ENCODE measurements at regions not wholly inside any gene's neighbourhood (a gene's known extent, or its start where the extent isn't known, plus 50 kb on each side); places are given as distances from the start of the nearest gene placed in this dataset.
"Not testable (repeated sequence)": the region's sequence is repeated elsewhere in the genome, so short reads cannot be mapped to it uniquely, and the experiment has no call there.

- no peak for DNase-seq (ENCODE audit: extremely low read depth in 1 of 11, low read depth in 9 of 11, low spot score in 4 of 11)
These were observed 109.3 kb upstream of the KMT2C start for GRCh38 chr7:152544971-152545619.

DNA sequence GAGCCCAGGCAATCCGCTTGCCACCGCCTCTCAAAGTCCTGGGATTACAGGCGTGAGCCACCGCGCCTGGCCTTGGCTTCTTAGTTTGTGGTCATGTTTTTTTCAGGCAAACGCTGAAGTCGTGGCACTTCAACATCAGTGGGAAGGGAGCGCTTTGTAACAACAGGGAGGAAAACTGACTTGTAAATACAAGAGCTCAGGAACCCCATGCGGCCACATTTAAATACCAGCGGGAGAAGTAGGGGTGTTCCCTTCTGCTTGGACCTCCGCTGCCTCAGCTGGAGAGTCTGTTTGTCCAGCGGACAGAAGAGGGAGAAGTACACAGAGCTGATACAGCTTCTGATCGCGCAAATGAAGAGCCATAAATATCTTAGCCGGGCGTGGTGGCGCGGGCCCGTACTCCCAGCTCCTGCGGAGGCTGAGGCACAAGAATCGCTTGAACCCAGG is 108.7 kb upstream of the KMT2C start:
- DNase-seq (ENCODE audit: extremely low read depth in 1 of 11, low read depth in 9 of 11, low spot score in 4 of 11): no peak

DNA sequence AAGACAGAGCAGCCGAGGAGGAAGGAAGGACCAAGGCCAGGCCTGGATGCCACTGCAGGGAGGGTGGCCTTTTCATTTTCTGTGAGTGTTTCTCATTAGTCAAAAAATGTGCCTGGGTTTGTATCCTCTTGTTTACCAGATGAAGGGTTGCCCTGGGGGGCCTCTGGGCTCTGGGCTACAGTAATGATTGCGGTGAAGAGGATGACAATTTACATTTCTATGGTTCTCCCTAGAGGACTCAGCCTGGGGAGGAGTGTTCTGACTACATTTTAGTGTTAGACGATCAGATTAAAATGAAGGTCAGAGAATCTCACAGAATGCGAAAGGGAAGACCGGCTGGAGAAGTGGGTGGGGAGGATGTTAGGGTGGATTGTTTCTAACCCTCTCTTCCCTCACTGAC is 108.0 kb upstream of the KMT2C start:
- DNase-seq (ENCODE audit: extremely low read depth in 1 of 11, low read depth in 9 of 11, low spot score in 4 of 11): no peak

- no peak for DNase-seq (ENCODE audit: extremely low read depth in 1 of 11, low read depth in 9 of 11, low spot score in 4 of 11)
These were observed 106.1 kb upstream of the KMT2C start for GRCh38 chr7:152541892-152542291.

DNA sequence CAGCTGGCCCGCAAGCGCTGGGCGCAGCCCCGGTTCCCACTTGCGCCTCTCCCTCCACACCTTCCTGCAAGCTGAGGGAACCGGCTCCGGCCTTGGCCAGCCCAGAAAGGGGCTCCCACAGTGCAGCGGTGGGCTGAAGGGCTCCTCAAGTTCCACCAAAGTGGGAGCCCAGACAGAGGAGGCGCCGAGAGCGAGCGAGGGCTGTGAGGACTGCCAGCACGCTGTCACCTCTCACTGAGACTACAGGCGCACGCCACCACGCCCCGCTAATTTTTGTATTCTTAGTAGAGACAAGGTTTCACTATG is 103.3 kb upstream of the KMT2C start:
- DNase-seq (ENCODE audit: extremely low read depth in 1 of 11, low read depth in 9 of 11, low spot score in 4 of 11): not testable (repeated sequence)

DNA sequence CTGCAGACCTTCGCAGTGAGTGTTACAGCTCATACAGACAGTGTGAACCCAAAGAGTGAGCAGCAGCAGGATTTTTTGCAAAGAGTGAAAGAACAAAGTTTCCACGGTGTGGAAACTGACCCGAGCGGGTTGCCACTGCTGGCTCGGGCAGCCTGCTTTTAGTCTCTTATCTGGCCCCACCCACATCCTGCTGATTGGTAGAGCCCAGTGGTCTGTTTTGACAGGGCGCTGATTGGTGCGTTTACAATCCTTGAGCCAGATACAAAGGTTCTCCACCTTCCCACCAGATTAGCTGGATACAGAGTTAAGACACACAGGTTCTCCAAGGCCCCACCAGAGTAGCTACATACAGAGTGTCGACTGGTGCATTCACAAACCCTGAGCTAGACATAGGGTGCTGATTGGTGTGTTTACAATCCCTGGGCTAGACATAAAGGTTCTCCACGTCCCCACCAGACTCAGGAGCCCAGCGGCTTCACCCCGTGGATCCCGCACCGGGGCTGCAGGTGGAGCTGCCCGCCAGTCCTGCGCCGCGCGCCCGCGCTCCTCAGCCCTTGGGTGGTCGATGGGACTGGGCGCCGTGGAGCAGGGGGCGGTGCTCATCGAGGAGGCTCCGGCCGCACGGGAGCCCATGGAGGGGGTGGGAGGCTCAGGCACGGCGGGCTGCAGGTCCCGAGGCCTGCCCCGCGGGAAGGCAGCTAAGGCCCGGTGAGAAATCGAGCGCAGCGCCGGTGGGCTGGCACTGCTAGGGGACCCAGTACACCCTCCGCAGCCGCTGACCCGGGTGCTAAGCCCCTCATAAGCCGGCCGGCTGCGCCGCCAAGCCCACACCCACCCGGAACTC is 102.8 kb upstream of the KMT2C start:
- not testable (repeated sequence) for DNase-seq (ENCODE audit: extremely low read depth in 1 of 11, low read depth in 9 of 11, low spot score in 4 of 11)

DNA sequence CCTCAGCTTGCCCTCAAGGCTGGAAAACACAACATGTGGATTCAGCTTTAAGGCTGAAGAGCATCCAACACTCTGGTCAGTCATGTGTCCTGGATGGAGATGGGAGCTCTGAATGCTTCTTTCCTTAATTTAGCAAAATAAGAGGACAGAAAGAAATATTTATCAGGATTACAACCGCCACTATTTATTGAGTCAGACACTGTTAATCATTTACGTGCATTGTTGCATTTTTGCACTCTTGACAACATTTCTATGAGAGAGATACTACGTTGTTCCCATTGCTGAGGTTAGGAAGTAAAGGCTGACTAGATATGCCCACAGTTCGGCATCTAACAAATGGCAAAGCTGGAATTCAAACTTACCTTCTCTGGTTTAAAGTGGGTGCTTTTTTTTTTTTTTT is 101.8 kb upstream of the KMT2C start:
- no peak for DNase-seq (ENCODE audit: extremely low read depth in 1 of 11, low read depth in 9 of 11, low spot score in 4 of 11)

DNA sequence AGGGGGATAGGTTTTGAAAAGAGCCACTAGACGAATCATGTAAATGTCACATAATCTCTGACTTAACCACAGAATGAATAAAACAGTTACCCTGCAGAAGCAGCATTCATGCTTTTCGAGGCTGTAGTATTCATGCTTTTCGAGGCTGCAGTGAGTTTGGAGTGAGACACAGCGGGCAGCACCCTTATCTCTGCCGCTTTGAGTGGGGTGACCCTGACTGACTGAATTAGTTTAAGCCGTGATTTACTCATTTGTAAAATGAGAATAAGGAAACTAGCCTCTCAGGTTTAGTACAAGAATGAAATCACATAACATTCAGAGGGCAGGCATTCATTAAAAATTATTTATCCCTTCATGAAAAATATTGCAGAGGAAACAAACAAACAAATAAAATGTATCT is 92.8 kb upstream of the KMT2C start:
- DNase-seq (ENCODE audit: extremely low read depth in 1 of 11, low read depth in 9 of 11, low spot score in 4 of 11): no peak

DNA sequence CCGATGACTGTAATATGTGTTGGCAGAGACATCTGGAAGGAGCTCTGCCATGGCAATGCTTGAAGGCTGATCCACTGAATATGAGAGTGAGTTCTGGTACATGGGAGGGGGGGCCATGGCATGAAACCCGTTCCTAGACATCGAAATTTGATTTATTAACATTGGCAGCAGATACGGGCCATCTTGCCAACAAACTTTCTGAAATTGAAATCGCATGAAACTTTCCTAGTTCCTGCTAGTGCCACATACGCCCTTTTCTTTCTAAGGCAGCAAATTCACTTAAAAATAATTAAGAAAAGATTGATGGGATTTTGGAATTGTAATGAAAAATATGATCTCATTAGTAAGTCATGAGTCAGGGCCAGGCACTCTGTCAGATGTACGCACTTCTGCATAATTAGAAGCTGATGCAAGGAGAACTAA is 91.8 kb upstream of the KMT2C start:
- DNase-seq (ENCODE audit: extremely low read depth in 1 of 11, low read depth in 9 of 11, low spot score in 4 of 11): no peak

GRCh38 chr7:152523916-152524315 is 88.1 kb upstream of the KMT2C start:
- no peak for DNase-seq (ENCODE audit: extremely low read depth in 1 of 11, low read depth in 9 of 11, low spot score in 4 of 11)

DNA sequence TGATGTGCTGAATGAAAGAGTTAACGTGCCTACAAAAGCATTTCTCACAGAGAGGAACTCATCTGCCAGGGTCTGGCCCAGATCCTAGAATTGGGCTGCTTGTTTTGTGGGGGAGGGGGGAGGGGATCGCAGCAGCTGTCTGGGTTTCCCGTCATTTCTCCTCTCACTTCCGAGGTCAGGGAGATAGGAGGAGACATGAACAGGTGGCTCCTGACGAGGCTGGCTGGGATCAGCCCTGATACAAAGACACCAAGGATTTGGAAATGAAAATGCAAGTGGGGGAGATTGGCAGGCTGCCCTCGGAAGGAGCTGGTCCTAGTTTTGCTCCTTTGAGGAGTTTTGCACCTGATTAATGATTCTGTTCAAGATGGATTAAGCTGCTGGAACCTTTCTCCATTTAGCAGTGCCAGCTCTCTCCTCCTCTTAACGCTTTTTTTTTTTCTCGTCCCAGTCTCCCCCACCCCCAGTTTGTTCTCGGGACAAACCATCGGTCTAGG is 86.8 kb upstream of the KMT2C start:
- peak in 2 of 11 donors; percentile 8 to 10 for DNase-seq (ENCODE audit: extremely low read depth in 1 of 11, low read depth in 9 of 11, low spot score in 4 of 11)

- no peak for DNase-seq (ENCODE audit: extremely low read depth in 1 of 11, low read depth in 9 of 11, low spot score in 4 of 11)
These were observed 85.9 kb upstream of the KMT2C start for GRCh38 chr7:152521420-152522337.

DNA sequence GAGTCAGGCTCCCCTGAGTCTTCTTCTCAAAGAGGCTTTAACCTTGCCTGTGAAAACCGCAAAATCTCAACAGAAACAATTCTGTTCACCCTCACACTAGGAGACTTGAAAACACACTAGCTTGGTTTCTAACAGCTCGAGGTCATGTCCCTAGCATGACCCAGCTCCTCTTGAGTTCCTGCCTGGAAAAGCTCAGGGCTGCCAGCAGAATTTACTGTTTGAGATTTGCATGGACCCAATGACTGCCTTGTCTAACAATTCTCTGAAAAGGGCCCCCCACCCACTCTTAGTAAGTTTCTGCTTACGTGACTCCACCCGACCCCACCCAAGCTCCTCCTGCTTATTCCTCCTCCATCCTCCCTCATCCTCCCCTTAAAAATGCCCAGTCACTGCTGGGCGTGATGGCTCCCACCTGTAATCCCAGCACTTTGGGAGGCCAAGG is 85.1 kb upstream of the KMT2C start:
- DNase-seq (ENCODE audit: extremely low read depth in 1 of 11, low read depth in 9 of 11, low spot score in 4 of 11): no peak

DNA sequence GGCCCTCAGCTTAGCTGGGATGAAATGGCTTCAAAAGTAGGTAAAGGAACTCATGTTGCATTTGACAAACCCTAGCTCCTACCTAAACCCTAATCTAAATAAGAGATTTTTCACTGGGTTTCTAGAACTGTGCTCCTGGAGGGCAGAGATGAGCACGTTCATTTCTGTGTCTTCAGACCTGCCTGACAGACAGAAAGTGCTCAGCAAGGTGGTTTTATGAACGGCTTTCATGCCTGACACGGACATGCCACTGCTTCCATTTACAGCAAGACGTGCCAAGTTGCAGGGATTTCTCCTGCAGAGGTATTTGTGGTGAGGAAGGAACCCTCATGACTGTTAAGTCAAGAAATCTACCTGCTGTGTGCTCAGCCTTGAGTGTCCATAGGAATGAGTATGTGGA is 83.5 kb upstream of the KMT2C start:
- DNase-seq (ENCODE audit: extremely low read depth in 1 of 11, low read depth in 9 of 11, low spot score in 4 of 11): no peak

- DNase-seq (ENCODE audit: extremely low read depth in 1 of 11, low read depth in 9 of 11, low spot score in 4 of 11): no peak
These were observed 80.4 kb upstream of the KMT2C start for GRCh38 chr7:152516216-152516615.

- not testable (repeated sequence) for DNase-seq (ENCODE audit: extremely low read depth in 1 of 11, low read depth in 9 of 11, low spot score in 4 of 11)
These were observed 79.6 kb upstream of the KMT2C start for GRCh38 chr7:152515266-152515950.

GRCh38 chr7:152514771-152515105 is 78.9 kb upstream of the KMT2C start:
- no peak for DNase-seq (ENCODE audit: extremely low read depth in 1 of 11, low read depth in 9 of 11, low spot score in 4 of 11)

DNA sequence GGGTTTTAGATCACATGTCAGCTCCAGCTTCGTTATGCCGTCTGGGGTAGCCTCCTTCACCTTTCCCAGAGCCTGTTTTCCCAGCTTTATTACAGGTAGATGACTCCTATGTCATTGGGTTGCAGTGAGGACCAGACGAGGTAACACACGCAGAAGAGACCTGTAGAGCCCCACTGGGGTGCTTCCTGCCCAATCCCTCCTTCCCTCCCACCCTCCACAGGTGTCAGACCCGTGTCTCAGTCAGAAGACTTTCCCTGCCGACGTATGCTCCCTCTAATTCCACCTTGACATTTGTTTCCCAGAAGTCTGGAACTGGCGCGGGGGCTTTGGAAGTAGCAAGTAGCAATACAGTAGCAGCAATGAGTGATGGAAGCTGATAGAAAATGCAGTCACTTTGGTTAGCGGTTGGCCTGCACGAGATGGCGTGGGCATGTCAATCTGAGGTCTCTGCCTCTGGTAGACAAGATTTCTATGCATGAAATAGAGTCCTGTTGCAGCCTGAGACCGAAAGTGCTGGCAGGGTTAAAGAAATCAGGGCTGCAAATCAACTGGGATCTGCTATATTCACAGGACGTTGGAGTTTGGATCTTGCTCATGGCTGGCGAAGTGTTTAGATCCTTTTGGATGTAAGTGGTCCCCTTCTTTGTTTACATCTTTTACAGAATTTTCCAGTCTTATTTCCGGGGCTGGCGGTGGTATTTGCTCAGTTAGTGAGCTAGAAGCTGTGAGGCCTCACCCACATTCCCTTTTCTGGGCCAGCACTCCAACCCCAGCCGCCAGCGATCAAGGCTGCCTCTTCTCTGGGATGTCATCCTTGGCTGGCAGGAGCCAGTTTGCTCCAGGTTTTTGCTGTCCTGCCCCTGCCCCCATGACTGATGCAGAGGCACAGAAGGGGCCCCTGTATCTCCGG is 78.3 kb upstream of the KMT2C start:
- DNase-seq (ENCODE audit: extremely low read depth in 1 of 11, low read depth in 9 of 11, low spot score in 4 of 11): no peak

Data from renal cortex interstitium (tissue), 11 donors.